Natural killer cell (primary cell): ENCODE measurements at regions not wholly inside any gene's neighbourhood (a gene's known extent, or its start where the extent isn't known, plus 50 kb on each side); places are given as distances from the start of the nearest gene placed in this dataset.

Experiments used
- ATAC-seq, 3 donors: fragments of 150-1000 bp in 2 of 3; fragments of 200-7000 bp in 1 of 3; cut with Tn5 transposase; 1 replicate in 1 of 3; 2 replicates in 2 of 3; pipeline ENCODE4 v1.10.0; 2021; ENCODE audit warnings: mild to moderate bottlenecking in 2 of 3, moderate library complexity in 2 of 3
- DNase-seq, 2 donors: peaks; one replicate each; pipeline versions ENCODE4 v3.0.0 to v3.0.0-alpha.2; 2013 to 2021; ENCODE audit warnings: mixed read lengths in 1 of 2
- H3K27ac ChIP-seq: one replicate; pipeline ENCODE4 v1.5.1; 2013; ENCODE audit warnings: mild to moderate bottlenecking, low read length
- H3K27me3 ChIP-seq: one replicate; pipeline ENCODE4 v1.6.1; 2013; ENCODE audit warnings: low read length; ENCODE audit not compliant: control insufficient read depth, insufficient read depth
- H3K36me3 ChIP-seq: one replicate; pipeline ENCODE4 v1.6.1; 2013; ENCODE audit warnings: low read length; ENCODE audit not compliant: control insufficient read depth, insufficient read depth
- H3K4me1 ChIP-seq: one replicate; pipeline ENCODE4 v1.6.1; 2013; ENCODE audit warnings: low read length; ENCODE audit not compliant: control insufficient read depth, insufficient read depth
- H3K4me3 ChIP-seq: one replicate; pipeline ENCODE4 v1.5.1; 2013; ENCODE audit warnings: low read length
- H3K9me3 ChIP-seq: one replicate; pipeline ENCODE4 v1.6.1; 2013; ENCODE audit warnings: low read length; ENCODE audit not compliant: control insufficient read depth, insufficient read depth
- H3K27ac Mint-ChIP-seq, 2 donors: one replicate each; pipeline ENCODE4 v1.8.0; 2022; ENCODE audit warnings: mild to moderate bottlenecking in 2 of 2, mixed read lengths in 2 of 2, moderate library complexity in 1 of 2
- H3K27me3 Mint-ChIP-seq, 2 donors: one replicate each; pipeline ENCODE4 v1.8.0; 2022; ENCODE audit warnings: low read depth in 2 of 2, mixed read lengths in 2 of 2
- H3K36me3 Mint-ChIP-seq: one replicate; pipeline ENCODE4 v1.8.0; 2022; ENCODE audit warnings: mixed read lengths
- H3K4me1 Mint-ChIP-seq, 2 donors: one replicate each; pipeline ENCODE4 v1.8.0; 2022; ENCODE audit warnings: mixed read lengths in 2 of 2
- H3K4me3 Mint-ChIP-seq: one replicate; pipeline ENCODE4 v1.8.0; 2022; ENCODE audit warnings: mild to moderate bottlenecking, moderate library complexity, mixed read lengths
- H3K9me3 Mint-ChIP-seq, 2 donors: one replicate each; pipeline ENCODE4 v1.8.0; 2022; ENCODE audit warnings: mixed read lengths in 2 of 2
- CTCF ChIP-seq: fragments of 200-600 bp; IDR thresholded peaks from one replicate; pipeline ENCODE4 v1.8.0; 2022; ENCODE audit warnings: antibody characterized with exemption
- WGBS: methylation state at CpG from one replicate; pipeline ENCODE4 v1.1.7; 2013; ENCODE audit warnings: missing lambda C conversion rate; ENCODE audit not compliant: insufficient coverage; 5-methylcytosine and 5-hydroxymethylcytosine counted together
- intact Hi-C: fragments of 100-400 bp; cut with micrococcal nuclease; formaldehyde crosslinking; loops from one replicate; pipeline ENCODE4 v1.14.2; 2022

GRCh38 chr14:42222924-42223471 is 616.3 kb downstream of the LRFN5 start:
- Histone ChIP-seq H3K27me3 (no peaks in the 10 kb centered on the region), H3K9me3 (no peaks in the 10 kb centered on the region), H3K4me3 (no peak overlapping the region), H3K36me3 (no peaks in the 10 kb centered on the region), H3K4me1 (no peaks in the 10 kb centered on the region), H3K27ac (no peak overlapping the region)
- no peak overlapping the region for H3K27ac Mint-ChIP-seq
- ATAC-seq, result no peak
- WGBS, result 5% methylated on average over 3 of the region's 3 CpGs
- intact Hi-C loops, result no loop called here
- TF ChIP-seq CTCF, result no peak
- H3K9me3 Mint-ChIP-seq, result peaks cover 2 to 9% of the 10 kb centered on the region in 2 donors
- no peak overlapping the region for H3K4me3 Mint-ChIP-seq
- no peaks in the 10 kb centered on the region for H3K36me3 Mint-ChIP-seq
- no peaks in the 10 kb centered on the region for H3K27me3 Mint-ChIP-seq
- DNase-seq, result no peak
- no peaks in the 10 kb centered on the region for H3K4me1 Mint-ChIP-seq

- Histone ChIP-seq H3K27me3 (no peaks in the 10 kb centered on the region), H3K36me3 (no peaks in the 10 kb centered on the region), H3K4me3 (no peak overlapping the region), H3K9me3 (peaks cover 2% of the 10 kb centered on the region), H3K27ac (no peak overlapping the region), H3K4me1 (no peaks in the 10 kb centered on the region)
- no peak for DNase-seq
- Mint-ChIP-seq H3K27ac (no peak overlapping the region), H3K36me3 (no peaks in the 10 kb centered on the region), H3K4me1 (no peaks in the 10 kb centered on the region), H3K4me3 (no peak overlapping the region), H3K27me3 (no peaks in the 10 kb centered on the region), H3K9me3 (peaks cover 3% of the 10 kb centered on the region in 2 donors)
- ATAC-seq, result no peak
- intact Hi-C loops, result no loop called here
- no peak for TF ChIP-seq CTCF
Observed at GRCh38 chr14:42214981-42215491, 608.4 kb downstream of the LRFN5 start.

GRCh38 chr14:42200957-42201356 is 594.3 kb downstream of the LRFN5 start:
- no peak overlapping the region for H3K27ac ChIP-seq
- no peak for ATAC-seq
- Mint-ChIP-seq H3K27ac (no peak overlapping the region), H3K4me1 (no peaks in the 10 kb centered on the region), H3K27me3 (no peaks in the 10 kb centered on the region), H3K4me3 (no peak overlapping the region), H3K9me3 (peaks cover 2 to 5% of the 10 kb centered on the region in 2 donors), H3K36me3 (no peaks in the 10 kb centered on the region)
- 71% methylated on average over 1 of the region's 2 CpGs for WGBS
- TF ChIP-seq CTCF, result no peak
- H3K4me1 ChIP-seq, result no peaks in the 10 kb centered on the region
- no peaks in the 10 kb centered on the region for H3K36me3 ChIP-seq
- no peak for DNase-seq
- intact Hi-C loops, result no loop called here
- H3K4me3 ChIP-seq, result no peak overlapping the region
- no peaks in the 10 kb centered on the region for H3K27me3 ChIP-seq
- H3K9me3 ChIP-seq, result no peaks in the 10 kb centered on the region

GRCh38 chr14:42198010-42198409 is 591.3 kb downstream of the LRFN5 start:
- Mint-ChIP-seq H3K27ac (no peak overlapping the region), H3K4me3 (no peak overlapping the region), H3K36me3 (no peaks in the 10 kb centered on the region), H3K27me3 (no peaks in the 10 kb centered on the region), H3K4me1 (no peaks in the 10 kb centered on the region), H3K9me3 (peaks cover 0 to 4% of the 10 kb centered on the region in 2 donors)
- no peaks in the 10 kb centered on the region for H3K36me3 ChIP-seq
- TF ChIP-seq CTCF, result no peak
- H3K4me1 ChIP-seq, result no peaks in the 10 kb centered on the region
- no peaks in the 10 kb centered on the region for H3K9me3 ChIP-seq
- H3K4me3 ChIP-seq, result no peak overlapping the region
- DNase-seq, result no peak
- WGBS, result 51% methylated on average over 3 of the region's 3 CpGs
- no peaks in the 10 kb centered on the region for H3K27me3 ChIP-seq
- intact Hi-C loops, result no loop called here
- no peak overlapping the region for H3K27ac ChIP-seq
- no peak for ATAC-seq
